HAP-1 (cell line): ENCODE measurements at regions not wholly inside any gene's neighbourhood (a gene's known extent, or its start where the extent isn't known, plus 50 kb on each side); places are given as distances from the start of the nearest gene placed in this dataset.

Source experiments
- DNase-seq, 2 experiments: peaks; one replicate each; pipeline ENCODE4 v3.0.0-alpha.2; 2016 to 2020; ENCODE audit warnings: low spot score in 2 of 2
- H3K27me3 ChIP-seq: fragments of 250-450 bp; sonication (Bioruptor Pico); 2 replicates; pipeline ENCODE4 v1.5.1; 2020; ENCODE audit warnings: low read depth, mild to moderate bottlenecking, moderate library complexity
- H3K36me3 ChIP-seq: fragments of 250-450 bp; sonication (Bioruptor Pico); replicated peaks from 2 replicates; pipeline ENCODE4 v1.5.1; 2020; ENCODE audit warnings: mild to moderate bottlenecking
- H3K4me1 ChIP-seq: fragments of 250-450 bp; sonication (Bioruptor Pico); 2 replicates; pipeline ENCODE4 v1.5.1; 2020; ENCODE audit warnings: mild to moderate bottlenecking
- H3K4me3 ChIP-seq: fragments of 250-450 bp; sonication (Bioruptor Pico); 2 replicates; pipeline ENCODE4 v1.5.1; 2020; ENCODE audit warnings: mild to moderate bottlenecking, moderate library complexity
- H3K9me3 ChIP-seq: fragments of 250-450 bp; sonication (Bioruptor Pico); 2 replicates; pipeline ENCODE4 v1.5.1; 2020; ENCODE audit warnings: mild to moderate bottlenecking, moderate library complexity
- in situ Hi-C: fragments of 300-500 bp; cut with MboI; formaldehyde crosslinking; loops from 3 replicates; pipeline ENCODE4 v1.14.3; 2020; ENCODE audit warnings: low sequenced_read_pairs, inconsistent platforms, mixed read lengths

DNA sequence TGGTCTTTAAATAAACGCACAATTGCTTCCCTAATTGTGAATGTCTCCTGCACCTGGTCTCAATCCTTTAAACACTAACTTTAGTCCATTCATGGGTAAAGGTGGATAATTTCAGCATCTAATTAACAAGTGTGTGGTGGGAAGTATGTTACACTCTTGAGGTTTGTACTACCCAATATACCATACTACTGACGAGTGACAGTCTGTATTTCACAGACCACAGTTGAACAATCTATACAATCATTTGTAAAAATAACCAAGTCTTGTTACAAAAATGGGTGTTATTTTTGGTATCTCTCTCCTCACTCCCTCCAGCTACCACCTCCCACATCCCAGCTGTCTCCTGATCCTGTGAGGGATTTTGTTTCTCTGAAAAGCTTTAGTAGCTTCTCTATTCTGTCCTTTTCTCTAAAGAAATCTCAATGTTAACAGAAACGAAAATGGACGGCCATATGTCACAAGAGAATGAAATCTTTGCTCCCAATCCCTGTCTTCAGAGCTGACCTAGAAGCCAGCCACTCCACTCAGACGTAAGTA lies 62.3 kb upstream of the ZNF366 start:
- no peaks in the 10 kb centered on the region for H3K9me3 ChIP-seq
- H3K4me3 ChIP-seq = no peak overlapping the region
- no peak for DNase-seq
- no peaks in the 10 kb centered on the region for H3K4me1 ChIP-seq
- in situ Hi-C loops = no loop called here
- no peaks in the 10 kb centered on the region for H3K27me3 ChIP-seq
- H3K36me3 ChIP-seq = no peaks in the 10 kb centered on the region

GRCh38 chr5:72566746-72567145 lies 59.5 kb upstream of the ZNF366 start:
- no peaks in the 10 kb centered on the region for H3K9me3 ChIP-seq
- no peaks in the 10 kb centered on the region for H3K4me1 ChIP-seq
- no peak overlapping the region for H3K4me3 ChIP-seq
- no peaks in the 10 kb centered on the region; the same call in 1 of the 2 replicates for H3K27me3 ChIP-seq
- in situ Hi-C loops = no loop called here
- DNase-seq = no peak
- no peaks in the 10 kb centered on the region for H3K36me3 ChIP-seq

DNA sequence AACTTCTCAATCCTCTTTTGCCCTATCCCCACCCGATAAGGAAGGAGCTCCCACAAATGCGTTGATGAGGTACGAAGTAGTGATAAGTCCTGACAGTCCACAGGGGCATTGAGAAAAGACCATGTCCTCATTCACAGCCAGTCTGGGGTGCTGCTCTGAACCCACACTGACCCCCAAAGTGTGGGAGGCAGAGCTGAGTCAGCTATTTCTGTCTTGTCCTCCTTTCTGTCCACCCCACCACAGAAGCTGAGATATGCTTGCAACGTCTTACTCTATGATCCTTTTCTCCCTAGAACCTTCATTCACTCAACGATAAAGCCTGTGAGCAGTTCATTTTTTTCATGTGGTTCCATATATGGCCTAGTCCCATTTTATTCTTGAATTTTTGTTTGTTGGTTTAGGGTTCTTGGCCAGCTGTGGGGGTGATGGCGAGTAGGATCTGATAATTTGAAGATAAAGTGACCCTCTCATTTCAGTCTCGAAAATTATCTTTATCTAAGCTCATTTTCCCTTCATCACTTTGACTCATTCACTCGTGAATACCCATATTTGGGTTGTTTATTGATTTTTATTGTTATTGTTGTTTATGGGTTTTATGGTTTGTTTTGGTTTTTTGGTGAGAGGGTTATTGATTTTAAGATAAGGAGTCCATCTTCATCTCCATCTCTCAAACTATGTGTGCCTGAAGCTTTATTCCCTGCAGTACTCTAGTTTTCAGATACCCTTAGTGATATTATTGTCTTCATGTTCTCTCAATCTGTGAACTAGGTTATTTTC lies 58.5 kb upstream of the ZNF366 start:
- in situ Hi-C loops = no loop called here
- Histone ChIP-seq H3K4me3 (no peak overlapping the region), H3K4me1 (no peaks in the 10 kb centered on the region), H3K36me3 (no peaks in the 10 kb centered on the region), H3K9me3 (no peaks in the 10 kb centered on the region), H3K27me3 (no peaks in the 10 kb centered on the region; the same call in 1 of the 2 replicates)
- DNase-seq = no peak

GRCh38 chr5:72562717-72563116 lies 55.5 kb upstream of the ZNF366 start:
- Histone ChIP-seq H3K4me1 (no peaks in the 10 kb centered on the region), H3K27me3 (no peaks in the 10 kb centered on the region; the same call in 1 of the 2 replicates), H3K9me3 (no peaks in the 10 kb centered on the region), H3K36me3 (no peaks in the 10 kb centered on the region), H3K4me3 (no peak overlapping the region)
- in situ Hi-C loops = no loop called here
- no peak for DNase-seq

DNA sequence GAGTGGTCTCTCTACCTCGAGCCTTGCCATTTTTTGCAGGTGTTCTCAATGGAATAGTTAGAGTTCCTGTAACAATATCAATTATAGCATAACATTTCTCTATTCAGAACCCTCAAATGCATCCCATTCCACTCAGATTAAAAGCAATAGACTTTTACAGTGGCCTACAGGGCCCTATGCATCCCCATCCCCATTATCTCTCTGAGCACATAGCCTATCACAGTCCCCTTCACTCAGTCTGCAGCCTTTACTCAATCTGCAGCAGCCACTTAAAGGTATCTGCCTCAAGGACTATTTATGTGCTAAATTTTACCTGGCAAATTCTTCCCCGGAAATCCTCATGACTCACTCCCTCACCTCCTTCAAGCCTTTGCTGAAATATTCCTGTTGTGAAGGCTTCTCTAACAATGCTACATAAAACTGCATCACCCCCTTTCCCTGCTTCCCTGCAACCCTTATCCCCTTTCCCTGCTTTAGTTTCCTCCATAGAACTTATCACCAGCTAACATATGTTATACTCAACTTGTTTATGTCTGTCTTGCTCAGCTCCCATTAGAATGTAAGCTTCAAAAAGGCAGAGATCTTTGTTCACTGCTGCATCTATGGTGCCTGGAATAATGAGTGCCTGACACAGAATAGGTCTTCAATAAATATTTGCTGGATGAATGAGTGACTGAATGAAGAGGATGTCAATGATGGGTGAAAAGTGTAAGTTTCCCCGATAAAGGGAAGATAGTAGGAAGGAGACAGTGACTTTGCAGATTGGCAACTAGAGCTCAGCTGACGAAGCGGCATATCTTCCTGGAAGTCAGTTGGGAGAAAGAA lies 54.1 kb upstream of the ZNF366 start:
- Histone ChIP-seq H3K9me3 (no peaks in the 10 kb centered on the region), H3K4me3 (no peak overlapping the region), H3K4me1 (no peaks in the 10 kb centered on the region), H3K36me3 (no peaks in the 10 kb centered on the region), H3K27me3 (no peaks in the 10 kb centered on the region; the same call in 1 of the 2 replicates)
- no peak for DNase-seq
- in situ Hi-C loops = no loop called here

- H3K4me3 ChIP-seq = no peak overlapping the region
- no peaks in the 10 kb centered on the region for H3K4me1 ChIP-seq
- in situ Hi-C loops = no loop called here
- no peaks in the 10 kb centered on the region for H3K9me3 ChIP-seq
- no peaks in the 10 kb centered on the region for H3K36me3 ChIP-seq
- no peak for DNase-seq
- H3K27me3 ChIP-seq = no peaks in the 10 kb centered on the region; the same call in 1 of the 2 replicates
Observed at GRCh38 chr5:72559866-72560766, 52.9 kb upstream of the ZNF366 start.

DNA sequence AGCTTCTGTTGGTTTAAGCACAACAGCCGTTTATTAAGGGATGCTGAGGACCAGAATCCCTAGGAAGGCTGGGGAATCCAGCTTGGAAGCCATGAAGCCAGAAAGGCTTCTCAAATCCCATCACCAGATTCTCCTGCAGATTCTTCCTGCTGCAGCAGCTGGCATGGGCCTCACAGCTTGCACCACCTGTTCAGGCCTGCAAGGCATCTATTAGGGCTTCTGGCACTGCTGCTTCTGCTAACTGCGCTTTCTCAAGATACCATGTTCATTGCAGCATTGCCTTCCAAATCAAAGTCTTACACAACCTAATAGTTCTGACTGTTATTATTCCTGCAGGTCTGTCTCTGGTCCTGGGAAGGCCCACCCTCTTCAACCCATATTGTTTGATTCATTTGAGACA lies 51.2 kb upstream of the ZNF366 start:
- no peaks in the 10 kb centered on the region for H3K4me1 ChIP-seq
- in situ Hi-C loops = no loop called here

GRCh38 chr5:72558046-72558336 lies 50.8 kb upstream of the ZNF366 start:
- no peaks in the 10 kb centered on the region for H3K9me3 ChIP-seq
- H3K4me1 ChIP-seq = no peaks in the 10 kb centered on the region
- no peaks in the 10 kb centered on the region; the same call in 1 of the 2 replicates for H3K27me3 ChIP-seq
- no peak for DNase-seq
- no peaks in the 10 kb centered on the region for H3K36me3 ChIP-seq
- H3K4me3 ChIP-seq = no peak overlapping the region
- in situ Hi-C loops = no loop called here

More for the DNA sequence above, 51.2 kb upstream of the ZNF366 start:
- H3K27me3 ChIP-seq = no peaks in the 10 kb centered on the region; the same call in 1 of the 2 replicates
- H3K9me3 ChIP-seq = no peaks in the 10 kb centered on the region
- no peak for DNase-seq
- no peak overlapping the region for H3K4me3 ChIP-seq
- H3K36me3 ChIP-seq = no peaks in the 10 kb centered on the region

GRCh38 chr5:72557167-72558045 lies 50.2 kb upstream of the ZNF366 start:
- H3K4me3 ChIP-seq = no peak overlapping the region
- no peaks in the 10 kb centered on the region for H3K9me3 ChIP-seq
- DNase-seq = no peak
- no peaks in the 10 kb centered on the region for H3K4me1 ChIP-seq
- no peaks in the 10 kb centered on the region for H3K36me3 ChIP-seq
- in situ Hi-C loops = no loop called here
- no peaks in the 10 kb centered on the region; the same call in 1 of the 2 replicates for H3K27me3 ChIP-seq
